Large intestine (tissue), 3 donors: ENCODE measurements at regions not wholly inside any gene's neighbourhood (a gene's known extent, or its start where the extent isn't known, plus 50 kb on each side); places are given as distances from the start of the nearest gene placed in this dataset.

Source experiments
- DNase-seq, 2 donors: peaks; one replicate each; pipeline versions ENCODE4 v3.0.0 to v3.0.0-alpha.2; 2013
- H3K27ac ChIP-seq: one replicate; pipeline ENCODE4 v1.5.1; 2013; ENCODE audit warnings: low read length
- H3K27me3 ChIP-seq: 2 replicates; pipeline ENCODE4 v1.6.1; 2013; ENCODE audit warnings: low read length; ENCODE audit not compliant: control insufficient read depth, insufficient read depth
- H3K36me3 ChIP-seq: 2 replicates; pipeline ENCODE4 v1.6.1; 2013; ENCODE audit warnings: low read length; ENCODE audit not compliant: control insufficient read depth, insufficient read depth
- H3K4me1 ChIP-seq: one replicate; pipeline ENCODE4 v1.6.1; 2013; ENCODE audit warnings: low read length; ENCODE audit not compliant: control insufficient read depth, insufficient read depth
- H3K4me3 ChIP-seq: one replicate; pipeline ENCODE4 v1.5.1; 2013; ENCODE audit warnings: low read length
- H3K9me3 ChIP-seq: one replicate; pipeline ENCODE4 v1.6.1; 2013; ENCODE audit warnings: mild to moderate bottlenecking, low read depth, low read length, moderate library complexity; ENCODE audit not compliant: control insufficient read depth
- WGBS: methylation state at CpG from one replicate; pipeline ENCODE4 v1.1.5; 2013; ENCODE audit warnings: low lambda C conversion rate; ENCODE audit not compliant: insufficient coverage; 5-methylcytosine and 5-hydroxymethylcytosine counted together

- no CpG with 5 or more reads among the region's 1 CpG for WGBS
- Histone ChIP-seq H3K4me1 (no peaks in the 10 kb centered on the region), H3K27me3 (peaks cover 10% of the 10 kb centered on the region), H3K9me3 (no peaks in the 10 kb centered on the region), H3K27ac (no peak overlapping the region), H3K4me3 (no peak overlapping the region), H3K36me3 (no peaks in the 10 kb centered on the region)
- DNase-seq = no peak
These were observed 92.9 kb upstream of the ERG start for GRCh38 chr21:38591218-38591537.

- H3K36me3 ChIP-seq = no peaks in the 10 kb centered on the region
- H3K27me3 ChIP-seq = peaks cover 13% of the 10 kb centered on the region
- no peaks in the 10 kb centered on the region for H3K4me1 ChIP-seq
- H3K27ac ChIP-seq = no peak overlapping the region
- no peak overlapping the region for H3K4me3 ChIP-seq
- H3K9me3 ChIP-seq = no peaks in the 10 kb centered on the region
- no peak for DNase-seq
- WGBS = 57% methylated on average over 1 of the region's 4 CpGs
These were observed 98.2 kb upstream of the ERG start for GRCh38 chr21:38596264-38597042.

- no peaks in the 10 kb centered on the region for H3K4me1 ChIP-seq
- WGBS = no CpG with 5 or more reads among the region's 2 CpGs
These were observed 99.1 kb upstream of the ERG start for GRCh38 chr21:38597421-38597820.

GRCh38 chr21:38598413-38598812 lies 100.1 kb upstream of the ERG start:
- no peak for DNase-seq
- H3K27me3 ChIP-seq = peaks cover 9% of the 10 kb centered on the region
- H3K4me1 ChIP-seq = no peaks in the 10 kb centered on the region
- H3K9me3 ChIP-seq = no peaks in the 10 kb centered on the region
- H3K36me3 ChIP-seq = no peaks in the 10 kb centered on the region
- no CpG with 5 or more reads among the region's 5 CpGs for WGBS
- no peak overlapping the region for H3K27ac ChIP-seq
- no peak overlapping the region for H3K4me3 ChIP-seq

More at GRCh38 chr21:38597421-38597820, 99.1 kb upstream of the ERG start:
- H3K27me3 ChIP-seq = peaks cover 6% of the 10 kb centered on the region
- no peak overlapping the region for H3K27ac ChIP-seq
- no peaks in the 10 kb centered on the region for H3K36me3 ChIP-seq
- no peaks in the 10 kb centered on the region for H3K9me3 ChIP-seq
- no peak overlapping the region for H3K4me3 ChIP-seq
- DNase-seq = no peak

GRCh38 chr21:38599381-38599975 lies 101.2 kb upstream of the ERG start:
- Histone ChIP-seq H3K4me1 (no peaks in the 10 kb centered on the region), H3K27ac (no peak overlapping the region), H3K4me3 (no peak overlapping the region), H3K9me3 (no peaks in the 10 kb centered on the region), H3K27me3 (peaks cover 9% of the 10 kb centered on the region), H3K36me3 (no peaks in the 10 kb centered on the region)
- DNase-seq = no peak
- WGBS = no CpG with 5 or more reads among the region's 8 CpGs

- no CpG with 5 or more reads among the region's 7 CpGs for WGBS
- Histone ChIP-seq H3K9me3 (no peaks in the 10 kb centered on the region), H3K27ac (no peak overlapping the region), H3K36me3 (no peaks in the 10 kb centered on the region), H3K4me3 (no peak overlapping the region), H3K27me3 (peaks cover 9% of the 10 kb centered on the region), H3K4me1 (no peaks in the 10 kb centered on the region)
- no peak for DNase-seq
These were observed 101.8 kb upstream of the ERG start for GRCh38 chr21:38600106-38600505.

- Histone ChIP-seq H3K4me1 (no peaks in the 10 kb centered on the region), H3K9me3 (no peaks in the 10 kb centered on the region), H3K4me3 (no peak overlapping the region), H3K36me3 (no peaks in the 10 kb centered on the region), H3K27me3 (peaks cover 7% of the 10 kb centered on the region), H3K27ac (no peak overlapping the region)
- DNase-seq = no peak
- WGBS = 86% methylated on average over 2 of the region's 3 CpGs
These were observed 107.0 kb upstream of the ERG start for GRCh38 chr21:38605236-38605635.

- H3K9me3 ChIP-seq = no peaks in the 10 kb centered on the region
- WGBS = 93% methylated on average over 4 of the region's 4 CpGs
- H3K36me3 ChIP-seq = no peaks in the 10 kb centered on the region
- H3K27me3 ChIP-seq = no peaks in the 10 kb centered on the region
- H3K4me1 ChIP-seq = no peaks in the 10 kb centered on the region
- H3K4me3 ChIP-seq = no peak overlapping the region
- H3K27ac ChIP-seq = no peak overlapping the region
- no peak for DNase-seq
These were observed 111.3 kb upstream of the ERG start for GRCh38 chr21:38609580-38609979.

GRCh38 chr21:38610623-38611251 lies 112.5 kb upstream of the ERG start:
- no peak overlapping the region for H3K4me3 ChIP-seq
- H3K9me3 ChIP-seq = no peaks in the 10 kb centered on the region
- no peaks in the 10 kb centered on the region for H3K36me3 ChIP-seq
- H3K27ac ChIP-seq = no peak overlapping the region
- DNase-seq = no peak
- no peaks in the 10 kb centered on the region for H3K27me3 ChIP-seq
- 93% methylated on average over 3 of the region's 9 CpGs for whole genome bisulfite sequencing
- no peaks in the 10 kb centered on the region for H3K4me1 ChIP-seq

- H3K9me3 ChIP-seq = no peaks in the 10 kb centered on the region
- no peaks in the 10 kb centered on the region for H3K27me3 ChIP-seq
- H3K4me3 ChIP-seq = no peak overlapping the region
- no CpG with 5 or more reads among the region's 8 CpGs for WGBS
- no peak overlapping the region for H3K27ac ChIP-seq
- no peaks in the 10 kb centered on the region for H3K4me1 ChIP-seq
- no peaks in the 10 kb centered on the region for H3K36me3 ChIP-seq
- DNase-seq = no peak
These were observed 113.0 kb upstream of the ERG start for GRCh38 chr21:38611277-38611676.
